ENCODE measurements at regions not wholly inside any gene's neighbourhood (a gene's known extent, or its start where the extent isn't known, plus 50 kb on each side); places are given as distances from the start of the nearest gene placed in this dataset.

GRCh38 chr11:112734207-112734606 is 227.0 kb upstream of the NCAM1 start:
- TF ChIP-seq, protein P1, sequence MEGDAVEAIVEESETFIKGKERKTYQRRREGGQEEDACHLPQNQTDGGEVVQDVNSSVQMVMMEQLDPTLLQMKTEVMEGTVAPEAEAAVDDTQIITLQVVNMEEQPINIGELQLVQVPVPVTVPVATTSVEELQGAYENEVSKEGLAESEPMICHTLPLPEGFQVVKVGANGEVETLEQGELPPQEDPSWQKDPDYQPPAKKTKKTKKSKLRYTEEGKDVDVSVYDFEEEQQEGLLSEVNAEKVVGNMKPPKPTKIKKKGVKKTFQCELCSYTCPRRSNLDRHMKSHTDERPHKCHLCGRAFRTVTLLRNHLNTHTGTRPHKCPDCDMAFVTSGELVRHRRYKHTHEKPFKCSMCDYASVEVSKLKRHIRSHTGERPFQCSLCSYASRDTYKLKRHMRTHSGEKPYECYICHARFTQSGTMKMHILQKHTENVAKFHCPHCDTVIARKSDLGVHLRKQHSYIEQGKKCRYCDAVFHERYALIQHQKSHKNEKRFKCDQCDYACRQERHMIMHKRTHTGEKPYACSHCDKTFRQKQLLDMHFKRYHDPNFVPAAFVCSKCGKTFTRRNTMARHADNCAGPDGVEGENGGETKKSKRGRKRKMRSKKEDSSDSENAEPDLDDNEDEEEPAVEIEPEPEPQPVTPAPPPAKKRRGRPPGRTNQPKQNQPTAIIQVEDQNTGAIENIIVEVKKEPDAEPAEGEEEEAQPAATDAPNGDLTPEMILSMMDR (IDR thresholded peaks at IDR 0.05) = no peak
- no peak for TF ChIP-seq POLR2AphosphoS5 (IDR thresholded peaks at IDR 0.05)

Data from transverse colon (tissue), 4 donors.